Coronary artery (tissue), 2 donors: ENCODE measurements at regions not wholly inside any gene's neighbourhood (a gene's known extent, or its start where the extent isn't known, plus 50 kb on each side); places are given as distances from the start of the nearest gene placed in this dataset.

ENCODE experiments used
- DNase-seq: peaks from one replicate; pipeline ENCODE4 v3.0.0-alpha.2; 2017; ENCODE audit warnings: low spot score
- H3K27ac ChIP-seq, 2 donors: fragments of 200-600 bp; sonication (generic); one replicate each; pipeline ENCODE4 v1.5.1; 2016 to 2019
- H3K4me3 ChIP-seq: fragments of 200-600 bp; sonication (generic); 2 replicates; pipeline ENCODE4 v1.5.1; 2016; ENCODE audit warnings: mild to moderate bottlenecking, moderate library complexity
- CTCF ChIP-seq: fragments of 200-600 bp; sonication (generic); IDR thresholded peaks from one replicate; pipeline ENCODE4 v1.5.1; 2019; ENCODE audit warnings: antibody characterized with exemption

- H3K4me3 ChIP-seq: no peak overlapping the region
- no peak overlapping the region for H3K27ac ChIP-seq
- no peak for TF ChIP-seq CTCF
- DNase-seq: no peak
These were observed 436.8 kb upstream of the CWC22 start for GRCh38 chr2:180443888-180444287.

- DNase-seq: no peak
- no peak for TF ChIP-seq CTCF
- H3K4me3 ChIP-seq: no peak overlapping the region
- H3K27ac ChIP-seq: no peak overlapping the region
These were observed 436.0 kb upstream of the CWC22 start for GRCh38 chr2:180442860-180443644.

GRCh38 chr2:180419212-180419611 lies 412.1 kb upstream of the CWC22 start:
- DNase-seq: no peak
- Histone ChIP-seq H3K4me3 (no peak overlapping the region), H3K27ac (no peak overlapping the region)
- TF ChIP-seq CTCF: no peak

GRCh38 chr2:180416627-180417026 lies 409.5 kb upstream of the CWC22 start:
- Histone ChIP-seq H3K27ac (no peak overlapping the region), H3K4me3 (no peak overlapping the region)
- no peak for DNase-seq
- no peak for TF ChIP-seq CTCF

- H3K27ac ChIP-seq: no peak overlapping the region
- DNase-seq: no peak
- no peak overlapping the region for H3K4me3 ChIP-seq
- TF ChIP-seq CTCF: no peak
These were observed 406.2 kb upstream of the CWC22 start for GRCh38 chr2:180413336-180413735.

GRCh38 chr2:180412219-180412618 lies 405.1 kb upstream of the CWC22 start:
- Histone ChIP-seq H3K27ac (no peak overlapping the region), H3K4me3 (no peak overlapping the region)
- DNase-seq: no peak
- no peak for TF ChIP-seq CTCF

- Histone ChIP-seq H3K27ac (no peak overlapping the region), H3K4me3 (no peak overlapping the region)
- no peak for TF ChIP-seq CTCF
- no peak for DNase-seq
These were observed 404.6 kb upstream of the CWC22 start for GRCh38 chr2:180411661-180412060.
